DND-41 (cell line): ENCODE measurements at regions not wholly inside any gene's neighbourhood (a gene's known extent, or its start where the extent isn't known, plus 50 kb on each side); places are given as distances from the start of the nearest gene placed in this dataset.

Experiments used
- ATAC-seq: fragments of 200-7000 bp; cut with Tn5 transposase; 3 replicates; pipeline ENCODE4 v1.9.1; 2021; ENCODE audit warnings: low read depth; ENCODE audit not compliant: insufficient read depth
- DNase-seq: peaks from one replicate; pipeline ENCODE4 v3.0.0-alpha.2; 2020
- H2AFZ ChIP-seq: 2 replicates; pipeline ENCODE4 v1.6.0; 2012; ENCODE audit warnings: low read depth, low read length
- H3K27ac ChIP-seq: 2 replicates; pipeline ENCODE4 v1.5.1; 2012; ENCODE audit warnings: low read length, inconsistent platforms
- H3K27me3 ChIP-seq: fragments of 200-600 bp; sonication (generic); 2 replicates; pipeline ENCODE4 v1.6.0; 2012; ENCODE audit warnings: low read length, mild to moderate bottlenecking, inconsistent platforms; ENCODE audit not compliant: insufficient read depth, poor library complexity
- H3K36me3 ChIP-seq: 2 replicates; pipeline ENCODE4 v1.5.1; 2012; ENCODE audit warnings: low read length, inconsistent platforms; ENCODE audit not compliant: insufficient read depth
- H3K4me1 ChIP-seq: 2 replicates; pipeline ENCODE4 v1.5.1; 2012; ENCODE audit warnings: mild to moderate bottlenecking, low read length; ENCODE audit not compliant: insufficient read depth
- H3K4me2 ChIP-seq: 2 replicates; pipeline ENCODE4 v1.6.0; 2012; ENCODE audit warnings: mild to moderate bottlenecking, moderate library complexity, low read length, inconsistent platforms; ENCODE audit not compliant: insufficient read depth
- H3K4me3 ChIP-seq, 2 experiments: fragments of 200-600 bp in 1 of 2; shearing (Covaris generic) in 1 of 2; 2 replicates each; pipeline ENCODE4 v1.5.1; 2012 to 2016; ENCODE audit warnings: inconsistent platforms in 2 of 2, low read length in 2 of 2, mild to moderate bottlenecking in 2 of 2, low read depth in 1 of 2, moderate library complexity in 1 of 2
- H3K79me2 ChIP-seq: 2 replicates; pipeline ENCODE4 v1.6.0; 2012; ENCODE audit warnings: low read length, inconsistent platforms; ENCODE audit not compliant: insufficient read depth
- H3K9ac ChIP-seq: 2 replicates; pipeline ENCODE4 v1.6.0; 2012; ENCODE audit warnings: low read depth, mild to moderate bottlenecking, inconsistent platforms, low read length, moderate library complexity
- H3K9me3 ChIP-seq: 2 replicates; pipeline ENCODE4 v1.5.1; 2012; ENCODE audit warnings: low read length, moderate library complexity, mild to moderate bottlenecking, inconsistent platforms; ENCODE audit not compliant: insufficient read depth, severe bottlenecking
- H4K20me1 ChIP-seq: 2 replicates; pipeline ENCODE4 v1.6.0; 2012; ENCODE audit warnings: low read length; ENCODE audit not compliant: insufficient read depth
- EZH2 ChIP-seq: IDR thresholded peaks from 3 replicates; pipeline ENCODE4 v1.6.1; 2012; ENCODE audit warnings: borderline replicate concordance, low read depth, mild to moderate bottlenecking, moderate library complexity, low read length, inconsistent platforms; ENCODE audit not compliant: severe bottlenecking
- TF ChIP-seq, protein P1 (sequence below): IDR thresholded peaks from 2 replicates; pipeline ENCODE4 v1.5.1; 2012; ENCODE audit warnings: borderline replicate concordance, low read length, moderate library complexity, mild to moderate bottlenecking; ENCODE audit not compliant: poor library complexity, severe bottlenecking; ENCODE audit errors: extremely low read depth

DNA sequence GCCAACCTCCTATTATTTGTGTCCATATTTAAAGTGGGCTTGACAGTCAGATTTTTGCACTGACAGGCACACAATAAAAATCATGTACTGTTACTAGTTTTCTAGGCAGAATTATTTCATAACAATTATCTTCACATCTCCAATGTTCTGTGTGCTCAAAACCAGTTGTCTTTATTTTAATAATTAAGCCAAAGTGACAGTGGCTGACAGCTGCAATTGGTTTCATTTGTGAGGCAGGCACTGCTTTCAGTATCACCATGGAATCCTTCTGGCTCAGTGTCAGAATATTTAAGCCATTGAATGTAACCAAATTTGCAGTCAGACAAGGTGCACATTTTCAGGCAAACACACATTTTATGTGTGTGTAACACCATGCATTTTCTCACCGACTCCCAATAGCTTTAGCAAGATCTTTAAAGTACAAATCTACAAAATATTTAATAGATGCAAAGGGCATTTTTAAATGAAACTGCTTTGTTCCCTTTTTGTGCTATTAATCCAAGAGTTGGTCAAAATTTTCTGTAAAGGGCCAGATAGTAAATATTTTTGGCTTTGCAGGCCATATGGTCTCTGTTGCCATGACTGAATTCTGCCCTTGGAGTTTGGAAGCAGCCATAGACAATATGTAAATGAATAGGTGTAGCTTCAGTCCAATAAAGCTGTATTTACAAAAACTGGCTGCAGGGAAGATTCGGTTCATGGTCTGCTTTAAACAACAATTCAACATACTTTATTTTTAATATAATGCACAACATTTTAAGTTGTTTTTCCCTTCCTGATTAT is 486.0 kb downstream of the KCNJ2 start:
- H3K4me1 ChIP-seq: no peaks in the 10 kb centered on the region
- H3K4me3 ChIP-seq: no peak overlapping the region
- no peak for TF ChIP-seq EZH2
- TF ChIP-seq, protein P1, sequence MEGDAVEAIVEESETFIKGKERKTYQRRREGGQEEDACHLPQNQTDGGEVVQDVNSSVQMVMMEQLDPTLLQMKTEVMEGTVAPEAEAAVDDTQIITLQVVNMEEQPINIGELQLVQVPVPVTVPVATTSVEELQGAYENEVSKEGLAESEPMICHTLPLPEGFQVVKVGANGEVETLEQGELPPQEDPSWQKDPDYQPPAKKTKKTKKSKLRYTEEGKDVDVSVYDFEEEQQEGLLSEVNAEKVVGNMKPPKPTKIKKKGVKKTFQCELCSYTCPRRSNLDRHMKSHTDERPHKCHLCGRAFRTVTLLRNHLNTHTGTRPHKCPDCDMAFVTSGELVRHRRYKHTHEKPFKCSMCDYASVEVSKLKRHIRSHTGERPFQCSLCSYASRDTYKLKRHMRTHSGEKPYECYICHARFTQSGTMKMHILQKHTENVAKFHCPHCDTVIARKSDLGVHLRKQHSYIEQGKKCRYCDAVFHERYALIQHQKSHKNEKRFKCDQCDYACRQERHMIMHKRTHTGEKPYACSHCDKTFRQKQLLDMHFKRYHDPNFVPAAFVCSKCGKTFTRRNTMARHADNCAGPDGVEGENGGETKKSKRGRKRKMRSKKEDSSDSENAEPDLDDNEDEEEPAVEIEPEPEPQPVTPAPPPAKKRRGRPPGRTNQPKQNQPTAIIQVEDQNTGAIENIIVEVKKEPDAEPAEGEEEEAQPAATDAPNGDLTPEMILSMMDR: no peak
- H3K4me2 ChIP-seq: no peak overlapping the region
- H3K79me2 ChIP-seq: no peaks in the 10 kb centered on the region
- no peak for DNase-seq
- H4K20me1 ChIP-seq: no peaks in the 10 kb centered on the region
- no peak overlapping the region for H2AFZ ChIP-seq
- H3K9ac ChIP-seq: no peak overlapping the region
- no peaks in the 10 kb centered on the region for H3K27me3 ChIP-seq
- no peak overlapping the region for H3K27ac ChIP-seq
- ATAC-seq: no peak
- H3K36me3 ChIP-seq: no peaks in the 10 kb centered on the region
- no peaks in the 10 kb centered on the region for H3K9me3 ChIP-seq

DNA sequence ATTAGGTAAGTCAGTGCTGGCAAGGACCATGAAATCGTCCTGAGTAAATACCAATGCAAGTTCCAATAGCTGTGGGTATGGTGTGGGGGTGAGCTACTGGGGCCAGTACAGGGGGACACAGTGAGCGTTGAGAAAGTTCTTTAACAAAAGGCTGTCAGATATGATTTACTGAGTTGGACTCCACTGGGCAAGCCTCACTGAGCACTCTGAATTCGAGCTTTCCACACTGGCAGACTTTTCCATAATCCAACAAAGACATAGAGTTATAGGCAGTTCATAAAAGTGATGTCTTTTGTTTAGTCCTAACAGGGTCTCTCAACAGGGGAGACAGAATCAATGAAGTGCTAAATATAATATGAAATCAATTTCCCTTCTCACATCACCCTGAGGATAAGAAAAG is 489.0 kb downstream of the KCNJ2 start:
- DNase-seq: no peak
- no peaks in the 10 kb centered on the region for H3K79me2 ChIP-seq
- no peak overlapping the region for H3K4me2 ChIP-seq
- no peaks in the 10 kb centered on the region for H3K4me1 ChIP-seq
- H4K20me1 ChIP-seq: no peaks in the 10 kb centered on the region
- no peaks in the 10 kb centered on the region for H3K9me3 ChIP-seq
- H2AFZ ChIP-seq: no peak overlapping the region
- H3K27ac ChIP-seq: no peak overlapping the region
- H3K9ac ChIP-seq: no peak overlapping the region
- no peaks in the 10 kb centered on the region for H3K36me3 ChIP-seq
- ATAC-seq: no peak
- TF ChIP-seq, protein P1: no peak
- no peak overlapping the region for H3K4me3 ChIP-seq
- no peaks in the 10 kb centered on the region for H3K27me3 ChIP-seq

DNA sequence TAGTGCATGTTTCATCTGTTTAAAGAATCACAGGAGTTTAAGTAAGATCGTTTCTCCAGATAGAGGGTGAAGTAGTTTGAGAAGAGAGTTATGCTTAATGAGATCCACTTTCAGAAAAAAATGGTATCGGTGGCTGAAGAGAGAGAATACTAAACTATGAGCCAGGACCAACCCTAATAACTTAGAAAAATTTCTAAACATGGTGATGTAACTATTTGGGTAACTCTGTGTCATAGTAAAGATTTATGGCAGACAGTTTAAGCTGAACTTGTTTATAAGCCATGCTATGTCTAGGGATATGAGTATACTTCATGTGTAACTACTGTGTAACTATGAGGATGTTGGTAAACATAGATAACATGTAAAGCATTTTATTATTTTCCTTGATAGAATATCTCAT is 489.5 kb downstream of the KCNJ2 start:
- no peak for ATAC-seq
- no peaks in the 10 kb centered on the region for H3K4me1 ChIP-seq
- H3K36me3 ChIP-seq: no peaks in the 10 kb centered on the region
- no peak overlapping the region for H3K27ac ChIP-seq
- DNase-seq: no peak
- H3K9me3 ChIP-seq: no peaks in the 10 kb centered on the region
- H3K27me3 ChIP-seq: no peaks in the 10 kb centered on the region
- TF ChIP-seq, protein P1: no peak
- no peak for TF ChIP-seq EZH2
- no peak overlapping the region for H3K4me2 ChIP-seq
- H4K20me1 ChIP-seq: no peaks in the 10 kb centered on the region
- no peak overlapping the region for H2AFZ ChIP-seq
- H3K4me3 ChIP-seq: no peak overlapping the region
- no peak overlapping the region for H3K9ac ChIP-seq
- no peaks in the 10 kb centered on the region for H3K79me2 ChIP-seq
